ENCODE measurements at regions not wholly inside any gene's neighbourhood (a gene's known extent, or its start where the extent isn't known, plus 50 kb on each side); places are given as distances from the start of the nearest gene placed in this dataset.

- DNase-seq (ENCODE audit: low read depth): no peak
Observed at GRCh38 chr1:5812295-5812694, 179.9 kb downstream of the NPHP4 start.

GRCh38 chr1:5811419-5811818 is 180.8 kb downstream of the NPHP4 start:
- no peak for DNase-seq (ENCODE audit: low read depth)

GRCh38 chr1:5810553-5811270 is 181.5 kb downstream of the NPHP4 start:
- DNase-seq (ENCODE audit: low read depth): no peak

- DNase-seq (ENCODE audit: low read depth): no peak
Observed at GRCh38 chr1:5810131-5810530, 182.1 kb downstream of the NPHP4 start.

- no peak for DNase-seq (ENCODE audit: low read depth)
Observed at GRCh38 chr1:5809207-5809788, 182.9 kb downstream of the NPHP4 start.

- no peak for DNase-seq (ENCODE audit: low read depth)
Observed at GRCh38 chr1:5803851-5804250, 188.4 kb downstream of the NPHP4 start.

- no peak for DNase-seq (ENCODE audit: low read depth)
Observed at GRCh38 chr1:5802606-5803005, 189.6 kb downstream of the NPHP4 start.

- no peak for DNase-seq (ENCODE audit: low read depth)
Observed at GRCh38 chr1:5798904-5799303, 193.3 kb downstream of the NPHP4 start.

GRCh38 chr1:5798151-5798730 is 194.0 kb downstream of the NPHP4 start:
- no peak for DNase-seq (ENCODE audit: low read depth)

- no peak for DNase-seq (ENCODE audit: low read depth)
Observed at GRCh38 chr1:5796028-5796427, 196.2 kb downstream of the NPHP4 start.

GRCh38 chr1:5794279-5794678 is 197.9 kb downstream of the NPHP4 start:
- DNase-seq (ENCODE audit: low read depth): no peak

GRCh38 chr1:5793516-5793915 is 198.7 kb downstream of the NPHP4 start:
- no peak for DNase-seq (ENCODE audit: low read depth)

GRCh38 chr1:5781079-5781478 is 211.1 kb downstream of the NPHP4 start:
- DNase-seq (ENCODE audit: low read depth): no peak

GRCh38 chr1:5780324-5780716 is 211.9 kb downstream of the NPHP4 start:
- DNase-seq (ENCODE audit: low read depth): no peak

- DNase-seq (ENCODE audit: low read depth): peak; percentile 10
Observed at GRCh38 chr1:5779608-5780323, 212.5 kb downstream of the NPHP4 start.

- no peak for DNase-seq (ENCODE audit: low read depth)
Observed at GRCh38 chr1:5776035-5776550, 216.1 kb downstream of the NPHP4 start.

- no peak for DNase-seq (ENCODE audit: low read depth)
Observed at GRCh38 chr1:5774019-5774418, 218.2 kb downstream of the NPHP4 start.

- DNase-seq (ENCODE audit: low read depth): no peak
Observed at GRCh38 chr1:5771788-5772187, 220.4 kb downstream of the NPHP4 start.

- no peak for DNase-seq (ENCODE audit: low read depth)
Observed at GRCh38 chr1:5770981-5771765, 221.1 kb downstream of the NPHP4 start.

- no peak for DNase-seq (ENCODE audit: low read depth)
Observed at GRCh38 chr1:5769760-5770159, 222.5 kb downstream of the NPHP4 start.

- no peak for DNase-seq (ENCODE audit: low read depth)
Observed at GRCh38 chr1:5769146-5769545, 223.1 kb downstream of the NPHP4 start.
